K562 (cell line): ENCODE measurements at regions not wholly inside any gene's neighbourhood (a gene's known extent, or its start where the extent isn't known, plus 50 kb on each side); places are given as distances from the start of the nearest gene placed in this dataset.

Experiments used
- ATAC-seq: fragments of 200-7000 bp; cut with Tn5 transposase; 3 replicates; pipeline ENCODE4 v1.9.1; 2020; ENCODE audit warnings: moderate library complexity
- BruUV-seq: library from RNA; stranded (reverse); fragments of 400-500 nt; replicated peaks from 2 replicates; lab custom pipeline; 2021; lab: Mats Ljungman, UMichigan
- CTCF ChIA-PET: fragments of 300-600 bp; formaldehyde crosslinking; extraction: SDS; loops from one replicate; lab custom pipeline; 2021; ENCODE audit warnings: low intra/inter-chr PET ratio; lab: Yijun Ruan, JAX
- POLR2A ChIA-PET: fragments of 300-600, 350-650 bp; sonication (Branson Sonifier 250); formaldehyde crosslinking; extraction: SDS; loops from one replicate; lab custom pipeline; 2021; ENCODE audit warnings: antibody characterized with exemption, inconsistent platforms; lab: Yijun Ruan, JAX
- DNase-seq, 4 experiments: peaks; one replicate each; pipeline versions ENCODE4 v3.0.0 to v3.0.0-alpha.2; 2011 to 2018; ENCODE audit warnings: low spot score in 3 of 4, mixed read lengths in 3 of 4; ENCODE audit errors: extremely low read depth in 1 of 4
- FAIRE-seq: peaks from 2 replicates; lab custom pipeline; 2011; peaks lifted over from hg19 to GRCh38; lab: Jason Lieb, UNC
- H2AFZ ChIP-seq: 2 replicates; pipeline ENCODE4 v1.6.0; 2011; ENCODE audit warnings: low read depth, low read length, control low read depth, inconsistent platforms
- H3K27ac ChIP-seq: fragments of 200-600 bp; 3 replicates; pipeline ENCODE4 v1.8.0; 2011; ENCODE audit warnings: low read depth, mild to moderate bottlenecking, control low read depth, inconsistent platforms, low read length, moderate library complexity, mixed read lengths; ENCODE audit errors: extremely low read depth
- H3K27me3 ChIP-seq, 2 experiments: fragments of 300-600 bp in 1 of 2; 2 replicates in 1 of 2; 3 replicates in 1 of 2; pipeline versions ENCODE4 v1.6.0 to v1.8.0; 2011; ENCODE audit warnings: inconsistent platforms in 2 of 2, low read length in 2 of 2, mild to moderate bottlenecking in 1 of 2, mixed read lengths in 1 of 2, moderate library complexity in 1 of 2; ENCODE audit not compliant: control insufficient read depth in 2 of 2, insufficient read depth in 2 of 2
- H3K36me3 ChIP-seq: fragments of 300-600 bp; 3 replicates; pipeline ENCODE4 v1.8.0; 2011; ENCODE audit warnings: mild to moderate bottlenecking, low read length, inconsistent platforms; ENCODE audit not compliant: control insufficient read depth, insufficient read depth
- H3K4me1 ChIP-seq, 2 experiments: fragments of 200-600 bp in 1 of 2; replicated peaks in 1 of 2; 2 replicates in 1 of 2; 3 replicates in 1 of 2; pipeline versions ENCODE4 v1.5.1 to v1.8.0; 2011; ENCODE audit warnings: inconsistent platforms in 2 of 2, low read length in 2 of 2, mild to moderate bottlenecking in 1 of 2, mixed read lengths in 1 of 2, moderate library complexity in 1 of 2; ENCODE audit not compliant: control insufficient read depth in 2 of 2, insufficient read depth in 2 of 2
- H3K4me2 ChIP-seq: 2 replicates; pipeline ENCODE4 v1.6.1; 2011; ENCODE audit warnings: low read length, control low read depth, inconsistent platforms, mixed read lengths; ENCODE audit not compliant: insufficient read depth
- H3K4me3 ChIP-seq: fragments of 200-600 bp; sonication (generic), shearing (Covaris generic); 2 replicates; pipeline ENCODE4 v1.5.1; 2016; ENCODE audit warnings: control low read depth, inconsistent platforms
- H3K79me2 ChIP-seq: fragments of 200-600 bp; 3 replicates; pipeline ENCODE4 v1.8.0; 2011; ENCODE audit warnings: low read length, inconsistent platforms; ENCODE audit not compliant: control insufficient read depth, insufficient read depth
- H3K9ac ChIP-seq, 2 experiments: 2 replicates each; pipeline versions ENCODE4 v1.6.0 to v1.6.1; 2011; ENCODE audit warnings: low read depth in 2 of 2, low read length in 2 of 2, control low read depth in 1 of 2, inconsistent platforms in 1 of 2, mild to moderate bottlenecking in 1 of 2, mixed read lengths in 1 of 2; ENCODE audit not compliant: insufficient read depth in 1 of 2
- H3K9me1 ChIP-seq: one replicate; pipeline ENCODE4 v1.6.0; 2011; ENCODE audit warnings: inconsistent platforms, mild to moderate bottlenecking, low read length, moderate library complexity; ENCODE audit not compliant: control insufficient read depth, insufficient read depth
- H3K9me3 ChIP-seq: replicated peaks from 2 replicates; pipeline ENCODE4 v1.5.1; 2011; ENCODE audit warnings: low read depth, low read length, inconsistent platforms; ENCODE audit not compliant: control insufficient read depth, insufficient read depth
- H4K20me1 ChIP-seq: replicated peaks from 2 replicates; pipeline ENCODE4 v1.6.1; 2011; ENCODE audit warnings: low read length, inconsistent platforms, mixed read lengths; ENCODE audit not compliant: control insufficient read depth, insufficient read depth
- BCLAF1 ChIP-seq, 2 experiments: fragments of 450-650 bp in 1 of 2; IDR thresholded peaks; 2 replicates each; pipeline ENCODE4 v1.6.1; 2011 to 2017; ENCODE audit warnings: low read depth in 2 of 2, antibody characterized with exemption in 1 of 2, borderline replicate concordance in 1 of 2, low read length in 1 of 2, mild to moderate bottlenecking in 1 of 2, mixed read lengths in 1 of 2; ENCODE audit not compliant: control insufficient read depth in 1 of 2
- CGGBP1 ChIP-seq: fragments of 250-450 bp; sonication (Bioruptor Pico); IDR thresholded peaks from 2 replicates; pipeline ENCODE4 v1.9.0; 2021; ENCODE audit warnings: mild to moderate bottlenecking
- MCM5 ChIP-seq: fragments of 450-650 bp; IDR thresholded peaks from 2 replicates; pipeline ENCODE4 v1.6.1; 2016; ENCODE audit warnings: low read depth
- MEIS2 ChIP-seq: fragments of 450-650 bp; IDR thresholded peaks from 2 replicates; pipeline ENCODE4 v1.6.1; 2014; ENCODE audit warnings: mild to moderate bottlenecking; ENCODE audit not compliant: partially characterized antibody
- SP2 ChIP-seq: IDR thresholded peaks from 2 replicates; pipeline ENCODE4 v1.6.1; 2011; ENCODE audit warnings: mild to moderate bottlenecking, low read depth, low read length, moderate library complexity; ENCODE audit not compliant: poor library complexity, severe bottlenecking; ENCODE audit errors: extremely low read depth
- ZBTB33 ChIP-seq: sonication (generic); formaldehyde crosslinking; IDR thresholded peaks from 2 replicates; pipeline ENCODE4 v1.8.1; 2023; ENCODE audit warnings: mild to moderate bottlenecking, missing genetic modification reagents
- ZNF318 ChIP-seq, 2 experiments: fragments of 450-650 bp; IDR thresholded peaks; 2 replicates each; pipeline ENCODE4 v1.6.1; 2016; ENCODE audit warnings: mild to moderate bottlenecking in 2 of 2, borderline replicate concordance in 1 of 2, low read depth in 1 of 2, moderate library complexity in 1 of 2
- ZNF551 ChIP-seq: fragments of 250-450 bp; sonication (Bioruptor Pico); IDR thresholded peaks from 2 replicates; pipeline ENCODE4 v1.5.0; 2021; ENCODE audit warnings: mild to moderate bottlenecking, moderate library complexity
- WGBS: fragments of 100-300 bp; shearing (Covaris generic); methylation state at CpG from one replicate; pipeline ENCODE4 v1.1.6; 2016; ENCODE audit warnings: low coverage, mixed read lengths; ENCODE audit not compliant: insufficient coverage; ENCODE audit errors: missing lambda C conversion rate; 5-methylcytosine and 5-hydroxymethylcytosine counted together
- in situ Hi-C: fragments of 300-500 bp; cut with MboI; formaldehyde crosslinking; loops from 4 replicates; pipeline ENCODE4 v1.15.0; 2018; ENCODE audit warnings: inconsistent platforms, mixed read lengths
- intact Hi-C: fragments of 100-400 bp; cut with micrococcal nuclease; formaldehyde crosslinking; loops from 2 replicates; pipeline ENCODE4 v1.14.2; 2022

- no peak overlapping the region for H3K4me2 ChIP-seq
- FAIRE-seq (no peak), DNase-seq (no peak), ATAC-seq (no peak)
- H3K4me3 ChIP-seq, result no peak overlapping the region
- intact Hi-C loops (no loop called here), in situ Hi-C loops (no loop called here)
- CTCF ChIA-PET, result no interaction called here
- H4K20me1 ChIP-seq, result no peaks in the 10 kb centered on the region
- no peaks in the 10 kb centered on the region for H3K4me1 ChIP-seq
- no peak overlapping the region for H3K9ac ChIP-seq
- H2AFZ ChIP-seq, result no peak overlapping the region
- H3K27ac ChIP-seq, result no peak overlapping the region
- BruUV-seq, result no TSS peak
- H3K27me3 ChIP-seq, result no peaks in the 10 kb centered on the region
- no peaks in the 10 kb centered on the region for H3K9me3 ChIP-seq
- H3K36me3 ChIP-seq, result no peaks in the 10 kb centered on the region
- POLR2A ChIA-PET, result no interaction called here
- WGBS, result 0% methylated on average over 2 of the region's 2 CpGs
- H3K9me1 ChIP-seq, result no peaks in the 10 kb centered on the region
- no peaks in the 10 kb centered on the region for H3K79me2 ChIP-seq
- TF ChIP-seq ZNF318 (IDR thresholded peaks at IDR 0.05; ENCODE audit: borderline replicate concordance in 1 of 2, low read depth in 1 of 2) (no peak), CGGBP1 (no peak), BCLAF1 (IDR thresholded peaks at IDR 0.05; ENCODE audit: borderline replicate concordance in 1 of 2, control insufficient read depth in 1 of 2, low read depth in 2 of 2, low read length in 1 of 2) (no peak), ZBTB33 (no peak), SP2 (no peak), MEIS2 (no peak), ZNF551 (no peak), MCM5 (no peak)
These were observed 202.8 kb upstream of the BTBD3 start for GRCh38 chr20:11714886-11715285.
